ENCODE measurements at regions not wholly inside any gene's neighbourhood (a gene's known extent, or its start where the extent isn't known, plus 50 kb on each side); places are given as distances from the start of the nearest gene placed in this dataset.

- 3% methylated on average over 3 of the region's 3 CpGs for WGBS (ENCODE audit: low lambda C conversion rate)
- Histone ChIP-seq H3K9me2 (no peaks in the 10 kb centered on the region), H3K27ac (ENCODE audit: low read depth in 2 of 2, low read length in 1 of 2) (no peak overlapping the region), H3K4me3 (ENCODE audit: low read depth in 2 of 2, low read length in 1 of 2) (no peak overlapping the region), H3F3A (replicated peaks; ENCODE audit: insufficient read depth) (no peaks in the 10 kb centered on the region), H3K9me3 (no peaks in the 10 kb centered on the region), H3K4me1 (ENCODE audit: control insufficient read depth in 1 of 2, insufficient read depth in 2 of 2, low read depth in 1 of 2, low read length in 1 of 2) (no peaks in the 10 kb centered on the region), H3K36me3 (replicated peaks in 1 of 2; ENCODE audit: control insufficient read depth in 1 of 2, insufficient read depth in 2 of 2, low read length in 1 of 2) (no peaks in the 10 kb centered on the region), H3K27me3 (ENCODE audit: insufficient read depth) (no peaks in the 10 kb centered on the region), H3K9ac (no peak overlapping the region), H2AFZ (ENCODE audit: low read depth) (no peak overlapping the region), H3K79me2 (ENCODE audit: insufficient read depth) (no peaks in the 10 kb centered on the region), H4K20me1 (ENCODE audit: insufficient read depth) (no peaks in the 10 kb centered on the region), H3K4me2 (no peak overlapping the region)
- POLR2A ChIA-PET = no interaction called here
- DNase-seq = no peak
- CTCF ChIA-PET = no interaction called here
- TF ChIP-seq MEF2A (IDR thresholded peaks at IDR 0.05; ENCODE audit: borderline replicate concordance, low read depth) = no peak
- TF ChIP-seq SMC3 (IDR thresholded peaks at IDR 0.05; ENCODE audit: low read depth, low read length) = no peak
- TF ChIP-seq USF2 (IDR thresholded peaks at IDR 0.05; ENCODE audit: borderline replicate concordance, low read depth, low read length) = no peak
- no peak for TF ChIP-seq RCOR1 (IDR thresholded peaks at IDR 0.05; ENCODE audit: low read length)
- no peak for TF ChIP-seq REST (IDR thresholded peaks at IDR 0.05; ENCODE audit: low read depth, low read length)
- no peak for TF ChIP-seq FOSL2 (IDR thresholded peaks at IDR 0.05; ENCODE audit: borderline replicate concordance, low read depth)
- TF ChIP-seq FOXJ3 (CRISPR knock-in tag; IDR thresholded peaks at IDR 0.05) = no peak
Measured at GRCh38 chr14:98227727-98228111, 1044.3 kb downstream of the BCL11B start.

- H3K9me2 ChIP-seq = no peaks in the 10 kb centered on the region
- POLR2A ChIA-PET = no interaction called here
- no peak overlapping the region for H3K4me2 ChIP-seq
Measured at GRCh38 chr14:98229656-98230366, 1042.2 kb downstream of the BCL11B start.

More at GRCh38 chr14:98229656-98230366, 1042.2 kb downstream of the BCL11B start:
- Histone ChIP-seq H2AFZ (ENCODE audit: low read depth) (no peak overlapping the region), H3K27ac (ENCODE audit: low read depth in 2 of 2, low read length in 1 of 2) (no peak overlapping the region), H3F3A (replicated peaks; ENCODE audit: insufficient read depth) (no peaks in the 10 kb centered on the region), H3K4me3 (ENCODE audit: low read depth in 2 of 2, low read length in 1 of 2) (no peak overlapping the region), H3K27me3 (ENCODE audit: insufficient read depth) (no peaks in the 10 kb centered on the region), H3K9ac (no peak overlapping the region), H3K9me3 (no peaks in the 10 kb centered on the region), H3K79me2 (ENCODE audit: insufficient read depth) (no peaks in the 10 kb centered on the region), H3K36me3 (replicated peaks in 1 of 2; ENCODE audit: control insufficient read depth in 1 of 2, insufficient read depth in 2 of 2, low read length in 1 of 2) (no peaks in the 10 kb centered on the region), H4K20me1 (ENCODE audit: insufficient read depth) (no peaks in the 10 kb centered on the region), H3K4me1 (ENCODE audit: control insufficient read depth in 1 of 2, insufficient read depth in 2 of 2, low read depth in 1 of 2, low read length in 1 of 2) (no peaks in the 10 kb centered on the region)
- TF ChIP-seq JUND (IDR thresholded peaks at IDR 0.05) = no peak
- DNase-seq = no peak
- CTCF ChIA-PET = no interaction called here
- WGBS (ENCODE audit: low lambda C conversion rate) = 6% methylated on average over 12 of the region's 12 CpGs

All from SK-N-SH (cell line).